Tibial artery (tissue), 4 donors: ENCODE measurements at regions not wholly inside any gene's neighbourhood (a gene's known extent, or its start where the extent isn't known, plus 50 kb on each side); places are given as distances from the start of the nearest gene placed in this dataset.

Experiments used
- DNase-seq, 2 donors: peaks; one replicate each; pipeline ENCODE4 v3.0.0-alpha.2; 2019
- H3K27ac ChIP-seq, 2 donors: fragments of 200-600 bp; sonication (generic) in 1 of 2; 1 replicate in 1 of 2; 2 replicates in 1 of 2; pipeline ENCODE4 v1.5.1; 2018 to 2019; ENCODE audit warnings: mild to moderate bottlenecking in 1 of 2
- H3K27me3 ChIP-seq, 2 donors: fragments of 200-600 bp; sonication (generic) in 1 of 2; one replicate each; pipeline versions ENCODE4 v1.5.1 to v1.6.0; 2016 to 2019
- H3K36me3 ChIP-seq, 3 donors: fragments of 200-600 bp; sonication (generic) in 2 of 3; one replicate each; pipeline ENCODE4 v1.5.1; 2016 to 2019; ENCODE audit warnings: mild to moderate bottlenecking in 2 of 3
- H3K4me1 ChIP-seq, 4 donors: fragments of 200-600 bp; sonication (generic) in 2 of 4; 1 replicate in 3 of 4; 2 replicates in 1 of 4; pipeline ENCODE4 v1.5.1; 2016 to 2019
- H3K4me3 ChIP-seq, 2 donors: fragments of 200-600 bp; sonication (generic) in 1 of 2; 1 replicate in 1 of 2; 2 replicates in 1 of 2; pipeline ENCODE4 v1.5.1; 2018 to 2019; ENCODE audit warnings: mild to moderate bottlenecking in 2 of 2
- H3K9me3 ChIP-seq, 3 donors: fragments of 200-600 bp; sonication (generic) in 1 of 3; one replicate each; pipeline ENCODE4 v1.5.1; 2016 to 2019
- CTCF ChIP-seq, 2 experiments: fragments of 200-600 bp in 1 of 2; fragments of 450-650 bp in 1 of 2; IDR thresholded peaks; one replicate each; pipeline ENCODE4 v1.5.1; 2017 to 2019; ENCODE audit warnings: antibody characterized with exemption in 2 of 2, mild to moderate bottlenecking in 1 of 2, moderate library complexity in 1 of 2
- intact Hi-C: fragments of 100-400 bp; cut with DNase I; formaldehyde crosslinking; loops from one replicate; pipeline ENCODE4 v1.15.0; 2023; ENCODE audit warnings: low total_unique reads

- no peak for TF ChIP-seq CTCF (IDR thresholded peaks at IDR 0.05)
- no peak for DNase-seq
- Histone ChIP-seq H3K27me3 (no peaks in the 10 kb centered on the region), H3K36me3 (no peaks in the 10 kb centered on the region), H3K27ac (no peak overlapping the region), H3K4me1 (no peaks in the 10 kb centered on the region), H3K4me3 (no peak overlapping the region), H3K9me3 (peaks cover 0 to 27% (median 8%) of the 10 kb centered on the region in 3 donors)
- intact Hi-C loops = no loop called here
Observed at GRCh38 chr13:74388626-74389025, 254.4 kb upstream of the KLF12 start.

GRCh38 chr13:74372511-74372910 lies 238.3 kb upstream of the KLF12 start:
- no peak for DNase-seq
- no peak overlapping the region for H3K4me3 ChIP-seq
- no peaks in the 10 kb centered on the region for H3K36me3 ChIP-seq
- intact Hi-C loops = no loop called here
- no peaks in the 10 kb centered on the region for H3K9me3 ChIP-seq
- H3K27me3 ChIP-seq = no peaks in the 10 kb centered on the region
- no peak overlapping the region for H3K27ac ChIP-seq
- H3K4me1 ChIP-seq = no peaks in the 10 kb centered on the region
- no peak for TF ChIP-seq CTCF (IDR thresholded peaks at IDR 0.05)

- DNase-seq = no peak
- Histone ChIP-seq H3K9me3 (no peaks in the 10 kb centered on the region), H3K27me3 (no peaks in the 10 kb centered on the region), H3K4me1 (no peaks in the 10 kb centered on the region), H3K27ac (no peak overlapping the region), H3K4me3 (no peak overlapping the region), H3K36me3 (no peaks in the 10 kb centered on the region)
- no peak for TF ChIP-seq CTCF (IDR thresholded peaks at IDR 0.05)
- intact Hi-C loops = no loop called here
Observed at GRCh38 chr13:74367193-74367592, 233.0 kb upstream of the KLF12 start.

- DNase-seq = no peak
- Histone ChIP-seq H3K4me3 (no peak overlapping the region), H3K36me3 (no peaks in the 10 kb centered on the region), H3K9me3 (no peaks in the 10 kb centered on the region), H3K4me1 (no peaks in the 10 kb centered on the region), H3K27me3 (no peaks in the 10 kb centered on the region), H3K27ac (no peak overlapping the region)
- intact Hi-C loops = no loop called here
- TF ChIP-seq CTCF (IDR thresholded peaks at IDR 0.05) = no peak
Observed at GRCh38 chr13:74361274-74361673, 227.1 kb upstream of the KLF12 start.

- Histone ChIP-seq H3K4me1 (no peaks in the 10 kb centered on the region), H3K27ac (no peak overlapping the region), H3K36me3 (no peaks in the 10 kb centered on the region), H3K27me3 (no peaks in the 10 kb centered on the region), H3K4me3 (no peak overlapping the region), H3K9me3 (no peaks in the 10 kb centered on the region)
- TF ChIP-seq CTCF (IDR thresholded peaks at IDR 0.05) = no peak
- intact Hi-C loops = no loop called here
- no peak for DNase-seq
Observed at GRCh38 chr13:74346960-74347359, 212.8 kb upstream of the KLF12 start.

- TF ChIP-seq CTCF (IDR thresholded peaks at IDR 0.05) = no peak
- intact Hi-C loops = no loop called here
- no peak overlapping the region for H3K4me3 ChIP-seq
- peaks cover 0 to 2% (median 0%) of the 10 kb centered on the region in 3 donors for H3K9me3 ChIP-seq
- no peaks in the 10 kb centered on the region for H3K27me3 ChIP-seq
- H3K36me3 ChIP-seq = no peaks in the 10 kb centered on the region
- H3K27ac ChIP-seq = no peak overlapping the region
- no peaks in the 10 kb centered on the region for H3K4me1 ChIP-seq
- no peak for DNase-seq
Observed at GRCh38 chr13:74338341-74338740, 204.1 kb upstream of the KLF12 start.
